CD4-positive, alpha-beta T cell (primary cell): ENCODE measurements at regions not wholly inside any gene's neighbourhood (a gene's known extent, or its start where the extent isn't known, plus 50 kb on each side); places are given as distances from the start of the nearest gene placed in this dataset.

ENCODE experiments used
- ATAC-seq: fragments of 200-7000 bp; cut with Tn5 transposase; one replicate; pipeline ENCODE4 v1.10.0; 2022; ENCODE audit warnings: mild to moderate bottlenecking; ENCODE audit not compliant: poor library complexity
- CTCF ChIA-PET: fragments of 350-600 bp; sonication (Branson Sonifier 250); formaldehyde crosslinking; loops from one replicate; lab custom pipeline; 2021; ENCODE audit warnings: antibody characterized with exemption, inconsistent platforms; lab: Charles Lee
- POLR2A ChIA-PET: fragments of 350-600 bp; sonication (Branson Sonifier 250); formaldehyde crosslinking; loops from one replicate; lab custom pipeline; 2021; ENCODE audit warnings: antibody characterized with exemption, inconsistent platforms; lab: Charles Lee
- DNase-seq, 14 experiments: peaks; one replicate each; pipeline ENCODE4 v3.0.0-alpha.2; 2013 to 2020; ENCODE audit warnings: mixed read lengths in 2 of 14
- H3K27ac ChIP-seq, 2 donors: one replicate each; pipeline versions ENCODE4 v1.5.1 to v1.7.0; 2013; ENCODE audit warnings: low read length in 2 of 2, low read depth in 1 of 2, mild to moderate bottlenecking in 1 of 2
- H3K27me3 ChIP-seq, 2 experiments: 1 replicate in 1 of 2; 2 replicates in 1 of 2; pipeline versions ENCODE4 v1.6.1 to v1.7.0; 2013; ENCODE audit warnings: low read length in 2 of 2, control low read depth in 1 of 2, mild to moderate bottlenecking in 1 of 2, moderate library complexity in 1 of 2; ENCODE audit not compliant: insufficient read depth in 2 of 2, control insufficient read depth in 1 of 2
- H3K36me3 ChIP-seq: one replicate; pipeline ENCODE4 v1.6.1; 2013; ENCODE audit warnings: low read length, control low read depth; ENCODE audit not compliant: insufficient read depth
- H3K4me1 ChIP-seq: one replicate; pipeline ENCODE4 v1.6.1; 2013; ENCODE audit warnings: low read length, control low read depth; ENCODE audit not compliant: insufficient read depth
- H3K4me3 ChIP-seq: one replicate; pipeline ENCODE4 v1.5.1; 2013; ENCODE audit warnings: mild to moderate bottlenecking, low read length, moderate library complexity
- H3K9me3 ChIP-seq, 2 experiments: 1 replicate in 1 of 2; 2 replicates in 1 of 2; pipeline versions ENCODE4 v1.6.1 to v1.7.0; 2013; ENCODE audit warnings: low read length in 2 of 2, mild to moderate bottlenecking in 2 of 2, control low read depth in 1 of 2, moderate library complexity in 1 of 2; ENCODE audit not compliant: control insufficient read depth in 1 of 2, insufficient read depth in 1 of 2
- H3K27ac Mint-ChIP-seq: one replicate; pipeline ENCODE4 v1.8.0; 2020; ENCODE audit warnings: mixed read lengths
- H3K27me3 Mint-ChIP-seq: one replicate; pipeline ENCODE4 v1.8.0; 2021; ENCODE audit warnings: mixed read lengths
- H3K36me3 Mint-ChIP-seq: one replicate; pipeline ENCODE4 v1.8.0; 2021; ENCODE audit warnings: low read depth, mixed read lengths
- H3K4me1 Mint-ChIP-seq: one replicate; pipeline ENCODE4 v1.8.0; 2021; ENCODE audit warnings: low read depth, mixed read lengths
- H3K4me3 Mint-ChIP-seq: one replicate; pipeline ENCODE4 v1.8.0; 2020; ENCODE audit warnings: mild to moderate bottlenecking, mixed read lengths
- H3K9me3 Mint-ChIP-seq: one replicate; pipeline ENCODE4 v1.8.0; 2020; ENCODE audit warnings: mixed read lengths
- CTCF ChIP-seq: fragments of 200-600 bp; IDR thresholded peaks from one replicate; pipeline ENCODE4 v1.8.0; 2022; ENCODE audit warnings: antibody characterized with exemption, mild to moderate bottlenecking
- intact Hi-C, 2 experiments: fragments of 100-400 bp; cut with DNase I in 1 of 2; cut with micrococcal nuclease in 1 of 2; formaldehyde crosslinking; loops; one replicate each; pipeline versions ENCODE4 v1.15.1 to v1.9.0; 2023 to 2025; cut with DNase I, micrococcal nuclease

GRCh38 chr4:152070854-152071253 lies 310.0 kb upstream of the GATB start:
- ChIA-PET POLR2A (interaction anchor here (0.6 kb wide), 1 partner anchor 8 kb away, joined by 3 read pairs; no protein-coding TSS in a partner anchor), CTCF (no interaction called here)
- H3K27ac Mint-ChIP-seq, result no peak overlapping the region
- H3K4me1 Mint-ChIP-seq, result peaks cover 74% of the 10 kb centered on the region
- no peak overlapping the region for H3K4me3 Mint-ChIP-seq
- intact Hi-C loops, result no loop called here
- Histone ChIP-seq H3K9me3 (no peaks in the 10 kb centered on the region), H3K27me3 (no peaks in the 10 kb centered on the region), H3K36me3 (no peaks in the 10 kb centered on the region), H3K4me3 (no peak overlapping the region), H3K27ac (no peak overlapping the region), H3K4me1 (peaks cover 19% of the 10 kb centered on the region)
- no peak for TF ChIP-seq CTCF
- H3K9me3 Mint-ChIP-seq, result peaks cover 4% of the 10 kb centered on the region
- no peaks in the 10 kb centered on the region for H3K27me3 Mint-ChIP-seq
- DNase-seq (no peak), ATAC-seq (no peak)
- H3K36me3 Mint-ChIP-seq, result no peaks in the 10 kb centered on the region

GRCh38 chr4:152068866-152069265 lies 308.1 kb upstream of the GATB start:
- DNase-seq (peak in 1 of 14 experiments; percentile 22), ATAC-seq (no peak)
- Histone ChIP-seq H3K27ac (no peak overlapping the region), H3K9me3 (no peaks in the 10 kb centered on the region), H3K36me3 (no peaks in the 10 kb centered on the region), H3K4me3 (no peak overlapping the region), H3K27me3 (no peaks in the 10 kb centered on the region), H3K4me1 (peaks cover 23% of the 10 kb centered on the region)
- H3K27ac Mint-ChIP-seq, result no peak overlapping the region
- H3K4me1 Mint-ChIP-seq, result peaks cover 75% of the 10 kb centered on the region
- intact Hi-C loops, result loop anchor here (5.0 to 10.0 kb wide), 3 partner anchors 48 to 286 kb away; no protein-coding TSS in a partner anchor
- POLR2A ChIA-PET, result no interaction called here
- H3K9me3 Mint-ChIP-seq, result peaks cover 4% of the 10 kb centered on the region
- H3K4me3 Mint-ChIP-seq, result no peak overlapping the region
- CTCF ChIA-PET, result no interaction called here
- H3K36me3 Mint-ChIP-seq, result no peaks in the 10 kb centered on the region
- no peaks in the 10 kb centered on the region for H3K27me3 Mint-ChIP-seq
- no peak for TF ChIP-seq CTCF

GRCh38 chr4:152065545-152065944 lies 304.7 kb upstream of the GATB start:
- Mint-ChIP-seq H3K4me3 (no peak overlapping the region), H3K9me3 (peaks cover 4% of the 10 kb centered on the region), H3K27ac (no peak overlapping the region), H3K4me1 (peaks cover 70% of the 10 kb centered on the region), H3K36me3 (no peaks in the 10 kb centered on the region), H3K27me3 (no peaks in the 10 kb centered on the region)
- no peak overlapping the region for H3K27ac ChIP-seq
- ATAC-seq (no peak), DNase-seq (peak in 8 of 14 experiments; percentile 9 to 49 (median 24))
- peaks cover 31% of the 10 kb centered on the region for H3K4me1 ChIP-seq
- ChIA-PET POLR2A (interaction anchor here (0.6 kb wide), 1 partner anchor 35 kb away, joined by 3 read pairs; no protein-coding TSS in a partner anchor), CTCF (no interaction called here)
- no peak for TF ChIP-seq CTCF
- intact Hi-C loops, result loop anchor here (5.0 to 10.0 kb wide), 3 partner anchors 52 to 289 kb away; no protein-coding TSS in a partner anchor
- H3K4me3 ChIP-seq, result no peak overlapping the region
- no peaks in the 10 kb centered on the region for H3K36me3 ChIP-seq
- H3K9me3 ChIP-seq, result no peaks in the 10 kb centered on the region
- H3K27me3 ChIP-seq, result no peaks in the 10 kb centered on the region
